NCI-H82 treated with DMSO at 0.1 percent for 48 hours (cell line): ENCODE measurements at regions not wholly inside any gene's neighbourhood (a gene's known extent, or its start where the extent isn't known, plus 50 kb on each side); places are given as distances from the start of the nearest gene placed in this dataset.
"Not testable (repeated sequence)": the region's sequence is repeated elsewhere in the genome, so short reads cannot be mapped to it uniquely, and the experiment has no call there.

Source experiments
- DNase-seq: peaks from one replicate; lab custom pipeline; 2025; ENCODE audit not compliant: unreplicated experiment; lab: John Stamatoyannopoulos, UW

GRCh38 chr4:74505355-74505978 is 60.5 kb downstream of the AREG start:
- not testable (repeated sequence) for DNase-seq

GRCh38 chr4:74509363-74509762 is 64.4 kb downstream of the AREG start:
- DNase-seq: not testable (repeated sequence)

GRCh38 chr4:74516303-74516702 is 71.4 kb downstream of the AREG start:
- DNase-seq: no peak

GRCh38 chr4:74517996-74518395 is 73.1 kb downstream of the AREG start:
- DNase-seq: no peak

GRCh38 chr4:74522251-74522991 is 77.5 kb downstream of the AREG start:
- DNase-seq: no peak

- no peak for DNase-seq
Measured at GRCh38 chr4:74523096-74523495, 78.2 kb downstream of the AREG start.

- no peak for DNase-seq
Measured at GRCh38 chr4:74524985-74525384, 80.0 kb downstream of the AREG start.

- no peak for DNase-seq
Measured at GRCh38 chr4:74527049-74527448, 82.1 kb downstream of the AREG start.

GRCh38 chr4:74528178-74528577 is 83.2 kb downstream of the AREG start:
- DNase-seq: no peak

GRCh38 chr4:74529284-74530041 is 84.5 kb downstream of the AREG start:
- no peak for DNase-seq

- DNase-seq: no peak
Measured at GRCh38 chr4:74531963-74532794, 87.2 kb downstream of the AREG start.

- DNase-seq: no peak
Measured at GRCh38 chr4:74534121-74534520, 89.2 kb downstream of the AREG start.

- no peak for DNase-seq
Measured at GRCh38 chr4:74534936-74535335, 90.0 kb downstream of the AREG start.

- no peak for DNase-seq
Measured at GRCh38 chr4:74535512-74535911, 90.6 kb downstream of the AREG start.

- DNase-seq: no peak
Measured at GRCh38 chr4:74536557-74536956, 91.6 kb downstream of the AREG start.

- DNase-seq: no peak
Measured at GRCh38 chr4:74537459-74537858, 92.5 kb downstream of the AREG start.

GRCh38 chr4:74539044-74539790 is 94.3 kb downstream of the AREG start:
- no peak for DNase-seq

GRCh38 chr4:74540193-74540592 is 95.3 kb downstream of the AREG start:
- DNase-seq: no peak

- DNase-seq: no peak
Measured at GRCh38 chr4:74541667-74542066, 96.7 kb downstream of the AREG start.

- DNase-seq: no peak
Measured at GRCh38 chr4:74543231-74543781, 98.4 kb downstream of the AREG start.
